Activated CD4-positive, alpha-beta T cell treated with anti-CD3 and anti-CD28 coated beads, Interleukin-2, Interleukin-4, amounts not matched to agents 100 ng/mL and 50 ng/mL, durations not matched to agents 16 hours and 8 hours (primary cell): ENCODE measurements at regions not wholly inside any gene's neighbourhood (a gene's known extent, or its start where the extent isn't known, plus 50 kb on each side); places are given as distances from the start of the nearest gene placed in this dataset.
"Not testable (repeated sequence)": the region's sequence is repeated elsewhere in the genome, so short reads cannot be mapped to it uniquely, and the experiment has no call there.

Experiments used
- DNase-seq: peaks from one replicate; pipeline ENCODE4 v3.0.0-alpha.2; 2020; ENCODE audit warnings: low spot score

DNA sequence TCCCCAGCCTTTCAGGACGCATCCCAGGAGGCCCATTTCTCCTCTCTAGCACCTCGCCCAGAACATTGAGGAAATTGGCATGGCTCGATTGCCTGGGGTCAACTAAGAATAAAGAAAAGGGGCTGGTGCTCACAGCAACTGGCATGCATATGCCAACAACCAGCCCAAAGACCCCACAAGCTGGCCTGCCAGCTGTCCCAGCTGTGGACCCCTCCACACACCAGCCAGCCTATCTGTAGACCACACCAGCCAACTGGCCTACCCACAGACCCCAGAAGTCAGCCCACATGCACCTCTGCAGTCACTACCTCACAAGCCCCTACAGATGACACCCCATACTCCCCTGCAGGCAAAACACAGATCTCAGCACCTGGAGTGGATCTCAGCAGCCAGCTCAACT, 123.8 kb upstream of the ID2 start:
- DNase-seq: no peak

- DNase-seq: no peak
Measured at GRCh38 chr2:8558956-8559355, 122.9 kb upstream of the ID2 start.

GRCh38 chr2:8559805-8560204, 122.1 kb upstream of the ID2 start:
- DNase-seq: no peak

GRCh38 chr2:8561692-8562091, 120.2 kb upstream of the ID2 start:
- not testable (repeated sequence) for DNase-seq

DNA sequence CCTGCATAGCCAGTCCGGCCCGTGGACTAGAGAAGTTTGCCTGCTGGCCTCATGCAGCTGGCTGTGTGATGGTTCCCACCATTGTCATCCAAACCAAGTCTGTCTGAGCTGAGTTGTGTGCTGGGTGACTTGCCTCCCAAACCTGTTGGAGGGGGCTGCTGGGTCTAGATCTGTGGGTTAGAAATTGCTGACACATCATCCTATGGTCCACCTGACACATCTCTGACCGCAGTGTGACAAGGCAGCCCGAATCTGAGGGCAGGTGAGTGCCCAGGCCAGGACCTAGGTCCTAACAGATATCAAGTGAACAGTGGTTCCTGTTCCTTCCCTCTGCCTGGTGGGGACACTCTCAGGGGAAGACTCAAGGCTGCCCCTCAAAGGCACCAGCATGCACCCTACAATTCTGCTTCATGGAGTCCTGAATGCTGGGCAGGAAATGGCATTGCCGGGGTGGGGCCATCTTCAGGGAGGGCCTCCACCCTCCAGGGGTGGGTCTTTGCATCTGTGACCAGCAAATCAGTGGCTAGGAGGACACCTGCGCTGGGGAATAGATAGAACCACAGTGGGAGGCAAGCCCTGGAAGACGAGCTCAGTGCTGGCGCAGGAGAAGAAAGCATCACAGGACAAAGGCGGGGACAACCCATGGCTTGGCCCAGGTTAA, 117.9 kb upstream of the ID2 start:
- DNase-seq: no peak

DNA sequence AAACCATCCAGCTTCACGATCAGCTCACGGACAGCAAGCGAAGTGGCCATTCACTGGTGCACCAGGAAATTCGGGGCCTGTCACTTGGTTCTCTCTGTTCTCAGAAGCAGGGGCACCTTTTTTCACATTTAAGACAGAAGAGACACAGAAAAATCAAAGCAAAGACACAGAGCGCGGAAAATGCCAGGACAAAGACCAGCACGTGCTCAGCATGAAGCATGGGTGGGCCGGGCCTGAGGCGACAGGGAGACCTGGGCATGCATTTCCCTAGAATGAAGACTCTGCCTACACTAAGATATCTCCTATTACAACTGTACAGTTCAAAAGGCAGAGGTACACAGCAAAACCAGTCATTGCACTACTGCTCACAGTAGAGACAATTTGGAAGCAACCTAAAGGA, 117.4 kb upstream of the ID2 start:
- no peak for DNase-seq

DNA sequence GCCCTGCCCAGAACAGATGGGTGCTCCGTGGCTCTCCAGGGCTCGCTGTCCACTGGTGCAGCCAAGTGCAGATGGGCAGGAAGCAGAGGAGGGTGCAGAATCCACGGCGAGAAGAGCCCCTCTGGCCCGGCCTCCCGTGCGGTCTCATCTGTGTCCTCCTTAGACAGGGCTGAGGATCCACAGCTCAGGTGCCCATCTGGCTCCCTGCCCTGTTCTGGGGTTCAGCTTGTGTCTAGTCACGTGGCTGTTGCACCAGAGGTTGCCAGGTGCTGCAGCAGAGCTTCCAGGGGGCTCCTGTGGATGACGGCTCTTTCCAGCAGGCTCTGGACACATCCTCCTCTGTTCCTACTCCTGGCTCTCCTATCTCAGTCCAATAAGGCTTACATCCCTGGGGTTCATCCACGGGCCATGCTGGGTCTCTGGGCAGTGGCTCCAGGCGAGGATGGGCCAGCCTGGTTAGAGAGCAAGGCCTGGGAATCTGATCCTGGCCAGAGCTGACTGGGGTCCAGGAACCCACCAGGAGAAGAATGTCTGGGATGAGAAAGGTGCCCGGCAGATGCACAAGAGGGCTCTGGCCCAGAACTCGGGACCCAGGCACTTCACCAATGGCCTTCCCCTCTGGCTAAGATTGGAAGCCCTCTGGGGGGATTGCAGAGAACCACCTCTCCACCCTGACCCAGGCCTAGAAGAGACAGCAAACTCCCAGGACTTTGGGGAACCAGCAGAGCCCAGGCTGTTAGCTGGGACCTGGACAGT, 116.3 kb upstream of the ID2 start:
- DNase-seq: no peak

DNA sequence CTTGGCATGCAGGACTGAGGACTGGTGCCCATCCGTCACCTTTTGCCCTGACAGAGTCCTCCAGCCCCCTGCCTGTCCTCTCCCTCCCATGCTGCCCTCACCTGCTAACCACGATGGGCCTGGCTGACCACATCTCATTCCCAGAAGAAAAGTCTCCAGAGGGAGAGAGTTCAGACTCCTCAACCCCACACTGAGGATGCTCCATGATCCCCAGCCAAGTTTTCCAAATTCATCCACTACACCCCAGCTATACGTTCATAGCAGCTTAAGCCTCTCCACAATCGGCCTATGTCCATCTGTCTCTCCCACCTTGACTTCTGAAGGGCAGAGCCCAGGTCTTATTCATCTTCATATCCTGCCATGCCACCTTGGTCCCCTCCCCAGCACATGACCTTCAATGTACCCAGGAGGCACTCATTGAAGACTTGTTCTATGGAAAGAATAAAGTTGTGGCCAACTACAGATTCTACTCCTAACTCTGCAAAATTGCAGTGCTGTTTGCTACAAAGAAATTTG, 115.6 kb upstream of the ID2 start:
- no peak for DNase-seq

- no peak for DNase-seq
Measured at GRCh38 chr2:8566774-8567468, 114.9 kb upstream of the ID2 start.

GRCh38 chr2:8567469-8568260, 114.2 kb upstream of the ID2 start:
- DNase-seq: no peak

DNA sequence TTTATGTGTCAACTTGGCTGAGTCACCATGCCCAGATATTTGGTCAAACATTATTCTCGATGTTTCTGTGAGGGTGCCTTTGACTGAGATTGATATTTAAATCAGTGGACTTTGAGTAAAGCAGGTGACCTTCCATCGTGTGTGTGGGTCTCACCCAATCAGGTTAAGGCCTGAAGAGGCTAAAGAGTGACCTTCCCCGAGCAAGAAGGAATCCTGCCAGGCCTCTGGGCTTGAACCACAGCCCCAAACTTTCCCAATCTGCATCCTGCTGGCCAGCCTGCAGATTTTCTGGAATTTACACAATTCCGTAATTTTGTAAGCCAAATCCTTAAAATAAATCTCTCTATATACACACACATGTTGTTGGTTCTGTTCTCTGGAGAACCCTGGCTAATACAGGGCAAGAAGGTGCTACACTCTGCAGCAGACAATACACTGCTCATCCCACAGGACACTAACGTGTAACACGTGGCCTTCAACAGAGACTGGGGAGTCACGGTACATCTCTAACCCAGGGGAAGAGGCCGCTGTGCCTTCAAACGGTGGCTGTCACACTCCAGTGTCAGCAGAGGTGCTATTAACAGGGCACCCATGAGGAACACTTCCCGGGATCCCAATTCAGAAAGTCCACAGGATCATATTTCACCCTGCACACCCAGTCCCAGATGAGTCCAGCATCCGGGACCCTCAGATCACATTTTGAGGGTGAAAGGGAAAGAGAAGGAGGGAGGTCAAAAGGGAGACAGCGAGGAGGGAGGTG, 113.1 kb upstream of the ID2 start:
- no peak for DNase-seq

GRCh38 chr2:8569332-8569930, 112.4 kb upstream of the ID2 start:
- DNase-seq: no peak

DNA sequence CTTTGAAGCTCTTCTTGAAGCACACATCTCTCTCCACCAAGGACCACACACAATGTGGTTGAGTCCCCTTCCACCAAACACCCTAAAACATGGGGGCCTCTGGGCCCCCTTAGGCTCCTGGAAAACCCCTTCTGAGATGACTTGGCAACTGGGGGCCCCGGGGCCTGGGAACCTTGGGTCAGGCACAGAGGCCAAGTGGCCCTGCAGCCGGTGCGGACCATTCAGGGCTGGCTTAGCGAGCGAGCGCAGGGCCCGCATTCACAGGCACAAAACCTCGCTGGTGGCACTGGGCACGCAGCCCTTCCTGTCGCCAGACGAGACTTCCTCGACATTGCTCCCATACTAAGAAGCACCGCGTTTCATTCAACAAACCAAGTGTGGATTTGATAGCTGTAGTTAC, 111.2 kb upstream of the ID2 start:
- no peak for DNase-seq

- DNase-seq: no peak
Measured at GRCh38 chr2:8571301-8571791, 110.5 kb upstream of the ID2 start.

DNA sequence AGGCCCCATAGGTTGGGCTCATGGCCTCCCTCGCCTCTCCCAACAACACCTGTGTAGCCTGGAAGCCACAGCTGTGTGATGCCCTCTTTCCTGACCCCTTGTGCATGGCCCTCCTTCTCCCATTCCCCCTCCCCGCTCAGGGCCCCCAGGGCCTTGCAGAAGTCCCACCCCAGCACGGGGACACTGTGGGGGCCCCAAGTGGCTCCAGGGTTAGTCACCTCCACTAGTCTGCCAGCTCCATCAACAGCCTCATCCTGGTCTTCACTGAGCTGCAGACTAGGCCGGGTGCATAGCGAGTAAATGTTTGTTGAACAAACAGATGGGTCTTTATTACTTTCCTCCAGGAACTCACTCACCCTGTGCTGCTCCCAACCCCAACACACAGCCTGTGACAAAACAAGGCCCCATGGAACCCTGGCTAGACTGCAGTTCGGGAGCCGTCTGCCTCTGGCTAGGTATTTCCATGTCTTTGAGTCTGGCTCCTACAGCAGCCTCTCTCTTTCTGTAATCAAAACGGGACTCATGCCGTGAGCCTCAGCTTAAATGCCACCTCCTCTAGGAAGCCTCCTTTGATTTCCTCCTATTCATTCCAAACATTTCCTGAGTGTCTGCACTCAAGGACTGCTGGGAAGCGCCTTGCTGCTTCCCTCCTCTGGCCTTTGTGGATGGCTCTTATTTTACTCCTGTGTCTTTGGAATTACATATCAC, 109.9 kb upstream of the ID2 start:
- DNase-seq: no peak

DNA sequence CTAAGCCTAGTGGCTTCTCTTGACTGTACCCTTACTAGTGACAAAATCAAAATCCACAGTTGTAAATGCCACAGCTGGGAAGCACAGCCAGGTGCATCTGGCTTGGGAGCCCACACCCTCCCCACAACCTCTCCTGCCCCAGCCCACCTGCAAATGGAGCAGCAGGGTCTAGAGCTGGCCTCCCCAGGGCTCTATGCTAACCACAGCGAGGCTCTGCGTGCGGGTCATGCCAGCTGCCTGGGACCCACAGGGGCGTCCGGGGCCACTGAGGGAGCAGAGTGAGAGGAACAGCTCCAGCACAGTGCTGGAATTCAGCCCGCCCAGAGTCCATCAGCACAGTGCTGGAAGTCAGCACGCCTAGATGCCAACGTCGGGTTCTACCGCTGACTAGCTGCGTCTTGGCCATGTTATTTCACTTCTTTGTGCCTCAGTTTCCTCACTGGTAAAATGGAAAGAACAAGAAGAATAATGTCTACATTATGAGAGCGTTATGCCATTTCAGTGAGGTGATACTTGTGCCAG, 109.1 kb upstream of the ID2 start:
- DNase-seq: no peak

DNA sequence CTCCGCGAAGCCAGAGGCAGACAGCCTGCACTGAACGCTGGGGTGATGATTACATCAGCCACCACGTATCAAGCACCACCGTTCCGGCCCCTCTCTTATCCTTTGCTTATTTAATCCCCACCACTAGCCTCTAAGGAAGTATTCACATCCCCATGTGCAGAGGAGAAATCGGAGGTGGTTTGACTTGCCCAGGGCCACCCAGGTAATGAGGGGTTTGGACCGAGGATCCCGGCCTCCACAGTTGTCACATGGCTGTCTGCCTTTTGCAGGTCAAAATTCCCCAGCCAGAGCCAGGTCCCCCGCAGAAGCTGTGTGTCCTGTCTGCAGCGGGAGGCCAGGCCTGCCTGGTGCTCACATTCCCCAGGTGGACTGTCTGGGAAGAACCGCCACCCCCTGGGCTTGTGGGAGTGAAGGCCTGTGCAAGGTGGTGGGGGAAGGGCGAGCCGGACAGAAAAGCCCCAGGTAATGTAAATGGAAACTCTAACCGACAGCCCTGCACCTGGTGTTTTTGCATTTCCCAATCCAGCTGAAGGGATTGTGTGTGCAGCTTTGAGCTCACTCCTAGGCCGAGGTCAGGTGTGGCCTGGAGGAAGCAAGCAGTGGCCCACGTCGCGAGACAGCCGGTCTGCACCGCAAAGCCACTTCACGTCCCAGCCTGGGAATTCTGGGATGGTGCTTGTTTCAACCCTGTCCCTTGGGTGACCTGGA, 108.5 kb upstream of the ID2 start:
- no peak for DNase-seq

- DNase-seq: no peak
Measured at GRCh38 chr2:8573942-8574195, 108.0 kb upstream of the ID2 start.

- no peak for DNase-seq
Measured at GRCh38 chr2:8574196-8575037, 107.4 kb upstream of the ID2 start.
